HAP-1 (cell line): ENCODE measurements at regions not wholly inside any gene's neighbourhood (a gene's known extent, or its start where the extent isn't known, plus 50 kb on each side); places are given as distances from the start of the nearest gene placed in this dataset.
"Not testable (repeated sequence)": the region's sequence is repeated elsewhere in the genome, so short reads cannot be mapped to it uniquely, and the experiment has no call there.

ENCODE experiments used
- DNase-seq, 2 experiments: peaks; one replicate each; pipeline ENCODE4 v3.0.0-alpha.2; 2016 to 2020; ENCODE audit warnings: low spot score in 2 of 2
- H3K27me3 ChIP-seq: fragments of 250-450 bp; sonication (Bioruptor Pico); 2 replicates; pipeline ENCODE4 v1.5.1; 2020; ENCODE audit warnings: low read depth, mild to moderate bottlenecking, moderate library complexity
- H3K36me3 ChIP-seq: fragments of 250-450 bp; sonication (Bioruptor Pico); replicated peaks from 2 replicates; pipeline ENCODE4 v1.5.1; 2020; ENCODE audit warnings: mild to moderate bottlenecking
- H3K4me1 ChIP-seq: fragments of 250-450 bp; sonication (Bioruptor Pico); 2 replicates; pipeline ENCODE4 v1.5.1; 2020; ENCODE audit warnings: mild to moderate bottlenecking
- H3K4me3 ChIP-seq: fragments of 250-450 bp; sonication (Bioruptor Pico); 2 replicates; pipeline ENCODE4 v1.5.1; 2020; ENCODE audit warnings: mild to moderate bottlenecking, moderate library complexity
- H3K9me3 ChIP-seq: fragments of 250-450 bp; sonication (Bioruptor Pico); 2 replicates; pipeline ENCODE4 v1.5.1; 2020; ENCODE audit warnings: mild to moderate bottlenecking, moderate library complexity
- in situ Hi-C: fragments of 300-500 bp; cut with MboI; formaldehyde crosslinking; loops from 3 replicates; pipeline ENCODE4 v1.14.3; 2020; ENCODE audit warnings: low sequenced_read_pairs, inconsistent platforms, mixed read lengths

- in situ Hi-C loops: no loop called here
- Histone ChIP-seq H3K36me3 (no peaks in the 10 kb centered on the region), H3K4me1 (no peaks in the 10 kb centered on the region), H3K9me3 (no peaks in the 10 kb centered on the region), H3K27me3 (no peaks in the 10 kb centered on the region), H3K4me3 (no peak overlapping the region)
- no peak for DNase-seq
Observed at GRCh38 chr13:59016250-59016649, 1147.5 kb downstream of the DIAPH3 start.

GRCh38 chr13:59024434-59024833 is 1139.3 kb downstream of the DIAPH3 start:
- Histone ChIP-seq H3K9me3 (no peaks in the 10 kb centered on the region), H3K4me3 (no peak overlapping the region), H3K36me3 (no peaks in the 10 kb centered on the region), H3K27me3 (no peaks in the 10 kb centered on the region), H3K4me1 (no peaks in the 10 kb centered on the region)
- DNase-seq: no peak
- in situ Hi-C loops: no loop called here

GRCh38 chr13:59034198-59034597 is 1129.5 kb downstream of the DIAPH3 start:
- H3K27me3 ChIP-seq: no peaks in the 10 kb centered on the region
- H3K4me3 ChIP-seq: no peak overlapping the region
- no peak for DNase-seq
- in situ Hi-C loops: no loop called here
- no peaks in the 10 kb centered on the region for H3K4me1 ChIP-seq
- H3K36me3 ChIP-seq: no peaks in the 10 kb centered on the region
- H3K9me3 ChIP-seq: no peaks in the 10 kb centered on the region

GRCh38 chr13:59038824-59039223 is 1124.9 kb downstream of the DIAPH3 start:
- Histone ChIP-seq H3K9me3 (no peaks in the 10 kb centered on the region), H3K4me1 (no peaks in the 10 kb centered on the region), H3K4me3 (no peak overlapping the region), H3K27me3 (no peaks in the 10 kb centered on the region), H3K36me3 (no peaks in the 10 kb centered on the region)
- in situ Hi-C loops: no loop called here
- no peak for DNase-seq

- Histone ChIP-seq H3K36me3 (no peaks in the 10 kb centered on the region), H3K4me1 (no peaks in the 10 kb centered on the region), H3K9me3 (no peaks in the 10 kb centered on the region), H3K4me3 (no peak overlapping the region), H3K27me3 (no peaks in the 10 kb centered on the region)
- no peak for DNase-seq
- in situ Hi-C loops: no loop called here
Observed at GRCh38 chr13:59043016-59043415, 1120.7 kb downstream of the DIAPH3 start.

- Histone ChIP-seq H3K9me3 (no peaks in the 10 kb centered on the region), H3K4me1 (no peaks in the 10 kb centered on the region)
- DNase-seq: no peak
Observed at GRCh38 chr13:59047546-59047945, 1116.2 kb downstream of the DIAPH3 start.

GRCh38 chr13:59061621-59062020 is 1102.1 kb downstream of the DIAPH3 start:
- Histone ChIP-seq H3K36me3 (no peaks in the 10 kb centered on the region), H3K27me3 (no peaks in the 10 kb centered on the region), H3K4me3 (no peak overlapping the region), H3K9me3 (no peaks in the 10 kb centered on the region), H3K4me1 (no peaks in the 10 kb centered on the region)
- in situ Hi-C loops: no loop called here
- no peak for DNase-seq

More at GRCh38 chr13:59047546-59047945, 1116.2 kb downstream of the DIAPH3 start:
- H3K4me3 ChIP-seq: no peak overlapping the region
- in situ Hi-C loops: no loop called here
- no peaks in the 10 kb centered on the region for H3K36me3 ChIP-seq
- no peaks in the 10 kb centered on the region for H3K27me3 ChIP-seq

GRCh38 chr13:59064042-59064441 is 1099.7 kb downstream of the DIAPH3 start:
- DNase-seq: no peak
- Histone ChIP-seq H3K36me3 (no peaks in the 10 kb centered on the region), H3K9me3 (no peaks in the 10 kb centered on the region), H3K4me1 (no peaks in the 10 kb centered on the region), H3K4me3 (no peak overlapping the region), H3K27me3 (no peaks in the 10 kb centered on the region)
- in situ Hi-C loops: no loop called here

- H3K4me3 ChIP-seq, in situ Hi-C loops, H3K36me3 ChIP-seq, H3K27me3 ChIP-seq, DNase-seq, H3K4me1 ChIP-seq: not testable (repeated sequence)
- H3K9me3 ChIP-seq: peaks cover 13% of the 10 kb centered on the region
Observed at GRCh38 chr13:59076386-59076785, 1087.3 kb downstream of the DIAPH3 start.

GRCh38 chr13:59086147-59086546 is 1077.6 kb downstream of the DIAPH3 start:
- in situ Hi-C loops: no loop called here
- DNase-seq: peak in 1 of 2 experiments; percentile 75
- no peaks in the 10 kb centered on the region for H3K9me3 ChIP-seq

GRCh38 chr13:59088716-59089115 is 1075.0 kb downstream of the DIAPH3 start:
- 0 out of 2 replicates have a peak, but pooled peaks cover 4% of the 10 kb centered on the region for H3K4me1 ChIP-seq
- no peaks in the 10 kb centered on the region for H3K36me3 ChIP-seq
- H3K4me3 ChIP-seq: no peak overlapping the region
- in situ Hi-C loops: no loop called here
- no peaks in the 10 kb centered on the region for H3K27me3 ChIP-seq
- no peaks in the 10 kb centered on the region for H3K9me3 ChIP-seq
- DNase-seq: no peak

More at GRCh38 chr13:59086147-59086546, 1077.6 kb downstream of the DIAPH3 start:
- no peak overlapping the region for H3K4me3 ChIP-seq
- no peaks in the 10 kb centered on the region for H3K36me3 ChIP-seq
- 0 out of 2 replicates have a peak, but pooled peaks cover 4% of the 10 kb centered on the region for H3K4me1 ChIP-seq
- H3K27me3 ChIP-seq: no peaks in the 10 kb centered on the region

GRCh38 chr13:59094181-59094580 is 1069.5 kb downstream of the DIAPH3 start:
- no peaks in the 10 kb centered on the region for H3K9me3 ChIP-seq
- H3K27me3 ChIP-seq: no peaks in the 10 kb centered on the region
- H3K36me3 ChIP-seq: no peaks in the 10 kb centered on the region
- no peaks in the 10 kb centered on the region for H3K4me1 ChIP-seq
- no peak for DNase-seq
- H3K4me3 ChIP-seq: no peak overlapping the region
- in situ Hi-C loops: no loop called here

- H3K4me3 ChIP-seq: no peak overlapping the region
- no peaks in the 10 kb centered on the region for H3K9me3 ChIP-seq
- H3K36me3 ChIP-seq: no peaks in the 10 kb centered on the region
- in situ Hi-C loops: no loop called here
- no peaks in the 10 kb centered on the region; the same call in 1 of the 2 replicates for H3K4me1 ChIP-seq
- H3K27me3 ChIP-seq: no peaks in the 10 kb centered on the region
- DNase-seq: no peak
Observed at GRCh38 chr13:59099182-59099974, 1064.3 kb downstream of the DIAPH3 start.

GRCh38 chr13:59103004-59103768 is 1060.5 kb downstream of the DIAPH3 start:
- Histone ChIP-seq H3K4me1 (no peaks in the 10 kb centered on the region; the same call in 1 of the 2 replicates), H3K27me3 (no peaks in the 10 kb centered on the region), H3K4me3 (no peak overlapping the region), H3K36me3 (no peaks in the 10 kb centered on the region), H3K9me3 (no peaks in the 10 kb centered on the region)
- DNase-seq: no peak
- in situ Hi-C loops: no loop called here
